SK-N-SH treated with all-trans-retinoic acid at 6 μM for 48 hours (cell line): ENCODE measurements at regions not wholly inside any gene's neighbourhood (a gene's known extent, or its start where the extent isn't known, plus 50 kb on each side); places are given as distances from the start of the nearest gene placed in this dataset.

ENCODE experiments used
- ARNTL ChIP-seq: fragments of 450-650 bp; formaldehyde crosslinking; IDR thresholded peaks from 2 replicates; pipeline ENCODE4 v1.5.0; 2020; ENCODE audit warnings: low read depth, mild to moderate bottlenecking, moderate library complexity, borderline replicate concordance
- CREB5 ChIP-seq: fragments of 250-450 bp; sonication (Bioruptor Pico); IDR thresholded peaks from 2 replicates; pipeline ENCODE4 v1.5.1; 2020; ENCODE audit warnings: low read depth, mild to moderate bottlenecking, moderate library complexity
- POU6F1 ChIP-seq: fragments of 250-450 bp; sonication (Bioruptor Pico); IDR thresholded peaks from 2 replicates; pipeline ENCODE4 v1.8.0; 2021; ENCODE audit warnings: low read depth, mild to moderate bottlenecking, moderate library complexity, borderline replicate concordance
- SNAI2 ChIP-seq: fragments of 250-450 bp; sonication (Bioruptor Pico); IDR thresholded peaks from 2 replicates; pipeline ENCODE4 v1.5.0; 2020; ENCODE audit warnings: mild to moderate bottlenecking, moderate library complexity
- ZNF8 ChIP-seq: fragments of 450-650 bp; formaldehyde crosslinking; IDR thresholded peaks from 2 replicates; pipeline ENCODE4 v1.5.0; 2020; ENCODE audit warnings: mild to moderate bottlenecking, moderate library complexity
- TF ChIP-seq, protein P1 (sequence below): fragments of 250-450 bp; sonication (Bioruptor Pico); IDR thresholded peaks from 2 replicates; pipeline ENCODE4 v1.5.1; 2021; ENCODE audit warnings: mild to moderate bottlenecking, moderate library complexity
- TF ChIP-seq, protein P2 (sequence below): fragments of 250-450 bp; sonication (Bioruptor Pico); IDR thresholded peaks from 2 replicates; pipeline ENCODE4 v1.8.0; 2020; ENCODE audit warnings: mild to moderate bottlenecking, moderate library complexity, borderline replicate concordance

- no peak for TF ChIP-seq CREB5 (CRISPR knock-in tag)
- TF ChIP-seq, protein P1, sequence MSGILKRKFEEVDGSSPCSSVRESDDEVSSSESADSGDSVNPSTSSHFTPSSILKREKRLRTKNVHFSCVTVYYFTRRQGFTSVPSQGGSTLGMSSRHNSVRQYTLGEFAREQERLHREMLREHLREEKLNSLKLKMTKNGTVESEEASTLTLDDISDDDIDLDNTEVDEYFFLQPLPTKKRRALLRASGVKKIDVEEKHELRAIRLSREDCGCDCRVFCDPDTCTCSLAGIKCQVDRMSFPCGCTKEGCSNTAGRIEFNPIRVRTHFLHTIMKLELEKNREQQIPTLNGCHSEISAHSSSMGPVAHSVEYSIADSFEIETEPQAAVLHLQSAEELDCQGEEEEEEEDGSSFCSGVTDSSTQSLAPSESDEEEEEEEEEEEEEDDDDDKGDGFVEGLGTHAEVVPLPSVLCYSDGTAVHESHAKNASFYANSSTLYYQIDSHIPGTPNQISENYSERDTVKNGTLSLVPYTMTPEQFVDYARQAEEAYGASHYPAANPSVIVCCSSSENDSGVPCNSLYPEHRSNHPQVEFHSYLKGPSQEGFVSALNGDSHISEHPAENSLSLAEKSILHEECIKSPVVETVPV (CRISPR knock-in tag): no peak
- TF ChIP-seq ARNTL (CRISPR knock-in tag): no peak
- TF ChIP-seq POU6F1 (CRISPR knock-in tag): no peak
- TF ChIP-seq, protein P2, sequence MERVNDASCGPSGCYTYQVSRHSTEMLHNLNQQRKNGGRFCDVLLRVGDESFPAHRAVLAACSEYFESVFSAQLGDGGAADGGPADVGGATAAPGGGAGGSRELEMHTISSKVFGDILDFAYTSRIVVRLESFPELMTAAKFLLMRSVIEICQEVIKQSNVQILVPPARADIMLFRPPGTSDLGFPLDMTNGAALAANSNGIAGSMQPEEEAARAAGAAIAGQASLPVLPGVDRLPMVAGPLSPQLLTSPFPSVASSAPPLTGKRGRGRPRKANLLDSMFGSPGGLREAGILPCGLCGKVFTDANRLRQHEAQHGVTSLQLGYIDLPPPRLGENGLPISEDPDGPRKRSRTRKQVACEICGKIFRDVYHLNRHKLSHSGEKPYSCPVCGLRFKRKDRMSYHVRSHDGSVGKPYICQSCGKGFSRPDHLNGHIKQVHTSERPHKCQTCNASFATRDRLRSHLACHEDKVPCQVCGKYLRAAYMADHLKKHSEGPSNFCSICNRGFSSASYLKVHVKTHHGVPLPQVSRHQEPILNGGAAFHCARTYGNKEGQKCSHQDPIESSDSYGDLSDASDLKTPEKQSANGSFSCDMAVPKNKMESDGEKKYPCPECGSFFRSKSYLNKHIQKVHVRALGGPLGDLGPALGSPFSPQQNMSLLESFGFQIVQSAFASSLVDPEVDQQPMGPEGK: no peak
- no peak for TF ChIP-seq ZNF8
- no peak for TF ChIP-seq SNAI2
Observed at GRCh38 chr3:87710511-87710910, 348.3 kb downstream of the CGGBP1 start.
